Stomach (tissue), 4 donors: ENCODE measurements at regions not wholly inside any gene's neighbourhood (a gene's known extent, or its start where the extent isn't known, plus 50 kb on each side); places are given as distances from the start of the nearest gene placed in this dataset.

Source experiments
- CTCF ChIP-seq, 7 experiments: fragments of 450-650 bp in 4 of 7; fragments of 200-600 bp in 3 of 7; sonication (generic) in 3 of 7; IDR thresholded peaks; one replicate each; pipeline ENCODE4 v1.5.1; 2016 to 2019; ENCODE audit warnings: antibody characterized with exemption in 7 of 7, control low read depth in 2 of 7, mild to moderate bottlenecking in 1 of 7
- POLR2A ChIP-seq, 4 donors: fragments of 450-650 bp; IDR thresholded peaks; one replicate each; pipeline ENCODE4 v1.6.1; 2016; ENCODE audit warnings: antibody characterized with exemption in 4 of 4, control low read depth in 2 of 4, mild to moderate bottlenecking in 1 of 4, moderate library complexity in 1 of 4
- POLR2AphosphoS5 ChIP-seq, 3 donors: sonication (generic); formaldehyde crosslinking; IDR thresholded peaks; one replicate each; pipeline ENCODE4 v1.6.1; 2016; ENCODE audit warnings: antibody characterized with exemption in 3 of 3

- TF ChIP-seq CTCF (IDR thresholded peaks at IDR 0.05) (no peak), POLR2AphosphoS5 (IDR thresholded peaks at IDR 0.05) (no peak), POLR2A (IDR thresholded peaks at IDR 0.05) (no peak)
These were observed 108.5 kb downstream of the PCTP start for GRCh38 chr17:55859301-55859795.
